ENCODE measurements at regions not wholly inside any gene's neighbourhood (a gene's known extent, or its start where the extent isn't known, plus 50 kb on each side); places are given as distances from the start of the nearest gene placed in this dataset.
"Not testable (repeated sequence)": the region's sequence is repeated elsewhere in the genome, so short reads cannot be mapped to it uniquely, and the experiment has no call there.

DNA sequence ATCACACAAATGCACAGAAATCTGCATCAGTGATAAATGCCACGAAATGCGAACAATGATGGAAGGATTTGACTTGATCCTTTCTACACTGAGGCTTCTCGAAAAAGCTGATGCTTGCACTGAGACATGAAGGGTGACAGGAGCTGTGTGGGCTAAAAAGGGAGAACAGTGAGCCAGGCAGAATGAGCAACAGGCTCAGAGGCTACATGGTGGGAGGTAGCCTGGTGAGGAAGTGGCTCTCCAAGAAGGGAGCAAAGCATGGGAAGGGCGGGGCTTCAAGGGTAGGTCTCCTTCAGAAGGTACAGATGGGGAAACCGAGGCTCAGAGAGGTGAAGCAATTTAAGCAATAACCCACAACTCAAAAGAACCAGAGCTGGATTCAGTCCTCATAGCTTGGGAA is 82.4 kb downstream of the TRIM43 start:
- no peaks in the 10 kb centered on the region for H3K27me3 ChIP-seq (ENCODE audit: insufficient read depth, low read length)
- no peak overlapping the region for H3K27ac Mint-ChIP-seq
- no peak overlapping the region for H3K9ac ChIP-seq (ENCODE audit: extremely low read depth, insufficient read length, low read length)
- H3T11ph ChIP-seq (ENCODE audit: low read length) = no peak overlapping the region
- H3K4me3 Mint-ChIP-seq = no peak overlapping the region
- H3K27ac ChIP-seq (ENCODE audit: insufficient read length, low read depth, low read length) = no peak overlapping the region
- no peak overlapping the region for H4K8ac ChIP-seq (replicated peaks; ENCODE audit: insufficient read length, low read depth, low read length)
- no peak overlapping the region for H4K5ac ChIP-seq (ENCODE audit: insufficient read length, low read depth, low read length)
- H3K9me3 Mint-ChIP-seq = peaks cover 0 to 24% of the 10 kb centered on the region in 2 experiments; a peak in 2 of 5 replicates
- H3K23ac ChIP-seq (ENCODE audit: insufficient read length, low read depth, low read length) = no peak overlapping the region
- no CpG with 5 or more reads among the region's 5 CpGs for WGBS (ENCODE audit: extremely low coverage, insufficient read length, low lambda C conversion rate)
- no peak overlapping the region for H3K18ac ChIP-seq (ENCODE audit: insufficient read length, low read depth, low read length)
- H4K91ac ChIP-seq (ENCODE audit: insufficient read length, low read depth, low read length) = no peak overlapping the region
- no peak for DNase-seq
- H2BK15ac ChIP-seq (ENCODE audit: low read depth, low read length) = no peak overlapping the region
- peaks cover 56% of the 10 kb centered on the region for H3K27me3 Mint-ChIP-seq (ENCODE audit: low read depth)
- no peaks in the 10 kb centered on the region for H3K4me1 ChIP-seq (ENCODE audit: insufficient read depth, low read length)
- H3K23me2 ChIP-seq (ENCODE audit: insufficient read length, low read depth, low read length, poor library complexity, severe bottlenecking) = no peaks in the 10 kb centered on the region
- no peak overlapping the region for H2BK120ac ChIP-seq (ENCODE audit: low read depth, low read length, poor library complexity, severe bottlenecking)
- H3K79me1 ChIP-seq (ENCODE audit: insufficient read depth, low read depth, low read length, poor library complexity, severe bottlenecking) = no peaks in the 10 kb centered on the region
- no peak overlapping the region for H2BK20ac ChIP-seq (ENCODE audit: low read depth, low read length, poor library complexity, severe bottlenecking)
- H3K14ac ChIP-seq (ENCODE audit: insufficient read depth, low read length) = no peak overlapping the region
- H3K36me3 Mint-ChIP-seq (ENCODE audit: insufficient read depth in 1 of 3, low read depth in 3 of 3) = no peaks in the 10 kb centered on the region
- no peaks in the 10 kb centered on the region for H3K9me3 ChIP-seq (ENCODE audit: control insufficient read depth, low read depth, low read length)
- no peak overlapping the region for H2BK5ac ChIP-seq (ENCODE audit: insufficient read length, low read length)
- H3K4me1 Mint-ChIP-seq = peaks cover 0 to 3% of the 10 kb centered on the region in 2 experiments; a peak in 1 of 4 replicates
- H2BK12ac ChIP-seq (ENCODE audit: insufficient read length, low read depth, low read length) = no peak overlapping the region
- H2AK5ac ChIP-seq (ENCODE audit: insufficient read length, low read length) = no peak overlapping the region
- H2AFZ ChIP-seq (ENCODE audit: low read length) = no peak overlapping the region
- H3K4me2 ChIP-seq (ENCODE audit: insufficient read depth, insufficient read length, low read length) = no peak overlapping the region
- no peaks in the 10 kb centered on the region for H4K20me1 ChIP-seq (ENCODE audit: control insufficient read depth, insufficient read depth, insufficient read length)
- H3K56ac ChIP-seq (ENCODE audit: insufficient read length, low read depth, low read length) = no peak overlapping the region
- H3K4ac ChIP-seq (ENCODE audit: low read depth, low read length) = no peak overlapping the region
- H3K79me2 ChIP-seq (ENCODE audit: insufficient read depth, low read length) = no peaks in the 10 kb centered on the region
- TF ChIP-seq, protein P1, sequence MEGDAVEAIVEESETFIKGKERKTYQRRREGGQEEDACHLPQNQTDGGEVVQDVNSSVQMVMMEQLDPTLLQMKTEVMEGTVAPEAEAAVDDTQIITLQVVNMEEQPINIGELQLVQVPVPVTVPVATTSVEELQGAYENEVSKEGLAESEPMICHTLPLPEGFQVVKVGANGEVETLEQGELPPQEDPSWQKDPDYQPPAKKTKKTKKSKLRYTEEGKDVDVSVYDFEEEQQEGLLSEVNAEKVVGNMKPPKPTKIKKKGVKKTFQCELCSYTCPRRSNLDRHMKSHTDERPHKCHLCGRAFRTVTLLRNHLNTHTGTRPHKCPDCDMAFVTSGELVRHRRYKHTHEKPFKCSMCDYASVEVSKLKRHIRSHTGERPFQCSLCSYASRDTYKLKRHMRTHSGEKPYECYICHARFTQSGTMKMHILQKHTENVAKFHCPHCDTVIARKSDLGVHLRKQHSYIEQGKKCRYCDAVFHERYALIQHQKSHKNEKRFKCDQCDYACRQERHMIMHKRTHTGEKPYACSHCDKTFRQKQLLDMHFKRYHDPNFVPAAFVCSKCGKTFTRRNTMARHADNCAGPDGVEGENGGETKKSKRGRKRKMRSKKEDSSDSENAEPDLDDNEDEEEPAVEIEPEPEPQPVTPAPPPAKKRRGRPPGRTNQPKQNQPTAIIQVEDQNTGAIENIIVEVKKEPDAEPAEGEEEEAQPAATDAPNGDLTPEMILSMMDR (conservative IDR thresholded peaks at IDR 0.05) = no peak

- H3K27me3 Mint-ChIP-seq (ENCODE audit: low read depth) = peaks cover 73% of the 10 kb centered on the region
- H3K4ac ChIP-seq (ENCODE audit: low read depth, low read length); H2BK15ac ChIP-seq (ENCODE audit: low read depth, low read length); H4K8ac ChIP-seq (replicated peaks; ENCODE audit: insufficient read length, low read depth, low read length); H2BK120ac ChIP-seq (ENCODE audit: low read depth, low read length, poor library complexity, severe bottlenecking); H3T11ph ChIP-seq (ENCODE audit: low read length); H3K27ac Mint-ChIP-seq; H3K18ac ChIP-seq (ENCODE audit: insufficient read length, low read depth, low read length); H3K4me1 Mint-ChIP-seq; H4K5ac ChIP-seq (ENCODE audit: insufficient read length, low read depth, low read length); H2BK12ac ChIP-seq (ENCODE audit: insufficient read length, low read depth, low read length); H4K91ac ChIP-seq (ENCODE audit: insufficient read length, low read depth, low read length); H2BK20ac ChIP-seq (ENCODE audit: low read depth, low read length, poor library complexity, severe bottlenecking); H3K36me3 Mint-ChIP-seq (ENCODE audit: insufficient read depth in 1 of 3, low read depth in 3 of 3); H3K4me2 ChIP-seq (ENCODE audit: insufficient read depth, insufficient read length, low read length); H2AK5ac ChIP-seq (ENCODE audit: insufficient read length, low read length); H3K4me1 ChIP-seq (ENCODE audit: insufficient read depth, low read length); H2BK5ac ChIP-seq (ENCODE audit: insufficient read length, low read length); H3K9me3 ChIP-seq (ENCODE audit: control insufficient read depth, low read depth, low read length); H3K9ac ChIP-seq (ENCODE audit: extremely low read depth, insufficient read length, low read length); H3K23me2 ChIP-seq (ENCODE audit: insufficient read length, low read depth, low read length, poor library complexity, severe bottlenecking); H3K56ac ChIP-seq (ENCODE audit: insufficient read length, low read depth, low read length); H3K79me2 ChIP-seq (ENCODE audit: insufficient read depth, low read length); H4K20me1 ChIP-seq (ENCODE audit: control insufficient read depth, insufficient read depth, insufficient read length); H2AFZ ChIP-seq (ENCODE audit: low read length); H3K27me3 ChIP-seq (ENCODE audit: insufficient read depth, low read length); H3K14ac ChIP-seq (ENCODE audit: insufficient read depth, low read length); H3K79me1 ChIP-seq (ENCODE audit: insufficient read depth, low read depth, low read length, poor library complexity, severe bottlenecking); H3K4me3 Mint-ChIP-seq; H3K27ac ChIP-seq (ENCODE audit: insufficient read length, low read depth, low read length); DNase-seq; H3K23ac ChIP-seq (ENCODE audit: insufficient read length, low read depth, low read length): not testable (repeated sequence)
- H3K9me3 Mint-ChIP-seq = peaks cover 0 to 24% of the 10 kb centered on the region in 2 experiments; a peak in 2 of 5 replicates
- WGBS (ENCODE audit: extremely low coverage, insufficient read length, low lambda C conversion rate) = no CpG with 5 or more reads among the region's 1 CpG
These were observed 84.8 kb downstream of the TRIM43 start for GRCh38 chr2:95676573-95676972.
